ENCODE measurements at regions not wholly inside any gene's neighbourhood (a gene's known extent, or its start where the extent isn't known, plus 50 kb on each side); places are given as distances from the start of the nearest gene placed in this dataset.
"Not testable (repeated sequence)": the region's sequence is repeated elsewhere in the genome, so short reads cannot be mapped to it uniquely, and the experiment has no call there.

- H3K4me1 ChIP-seq (ENCODE audit: insufficient read depth, insufficient read length); H3K4me3 ChIP-seq (ENCODE audit: insufficient read length, low read depth); H3K9ac ChIP-seq (ENCODE audit: insufficient read length, low read depth); H3K36me3 ChIP-seq (ENCODE audit: insufficient read depth, insufficient read length, low read length); H3K27me3 ChIP-seq (ENCODE audit: insufficient read depth, insufficient read length); H3K9me3 ChIP-seq (ENCODE audit: insufficient read depth, low read length); DNase-seq (ENCODE audit: low read depth, low spot score): not testable (repeated sequence)
Measured at GRCh38 chr16:18201511-18201910, 135.0 kb downstream of the NPIPA8 start.

GRCh38 chr16:18192389-18192788 lies 144.1 kb downstream of the NPIPA8 start:
- H3K9ac ChIP-seq (ENCODE audit: insufficient read length, low read depth); H3K4me1 ChIP-seq (ENCODE audit: insufficient read depth, insufficient read length); H3K27me3 ChIP-seq (ENCODE audit: insufficient read depth, insufficient read length); H3K4me3 ChIP-seq (ENCODE audit: insufficient read length, low read depth); DNase-seq (ENCODE audit: low read depth, low spot score); H3K9me3 ChIP-seq (ENCODE audit: insufficient read depth, low read length); H3K36me3 ChIP-seq (ENCODE audit: insufficient read depth, insufficient read length, low read length): not testable (repeated sequence)

- not testable (repeated sequence) for H3K4me1 ChIP-seq (ENCODE audit: insufficient read depth, insufficient read length); DNase-seq (ENCODE audit: low read depth, low spot score); H3K9me3 ChIP-seq (ENCODE audit: insufficient read depth, low read length); H3K27me3 ChIP-seq (ENCODE audit: insufficient read depth, insufficient read length); H3K36me3 ChIP-seq (ENCODE audit: insufficient read depth, insufficient read length, low read length); H3K4me3 ChIP-seq (ENCODE audit: insufficient read length, low read depth); H3K9ac ChIP-seq (ENCODE audit: insufficient read length, low read depth)
Measured at GRCh38 chr16:18190179-18190578, 146.4 kb downstream of the NPIPA8 start.

GRCh38 chr16:18184755-18185154 lies 151.8 kb downstream of the NPIPA8 start:
- not testable (repeated sequence) for DNase-seq (ENCODE audit: low read depth, low spot score); H3K9me3 ChIP-seq (ENCODE audit: insufficient read depth, low read length); H3K36me3 ChIP-seq (ENCODE audit: insufficient read depth, insufficient read length, low read length); H3K4me1 ChIP-seq (ENCODE audit: insufficient read depth, insufficient read length); H3K27me3 ChIP-seq (ENCODE audit: insufficient read depth, insufficient read length); H3K4me3 ChIP-seq (ENCODE audit: insufficient read length, low read depth); H3K9ac ChIP-seq (ENCODE audit: insufficient read length, low read depth)

- H3K4me1 ChIP-seq (ENCODE audit: insufficient read depth, insufficient read length); H3K4me3 ChIP-seq (ENCODE audit: insufficient read length, low read depth); H3K27me3 ChIP-seq (ENCODE audit: insufficient read depth, insufficient read length); H3K9me3 ChIP-seq (ENCODE audit: insufficient read depth, low read length); H3K36me3 ChIP-seq (ENCODE audit: insufficient read depth, insufficient read length, low read length); H3K9ac ChIP-seq (ENCODE audit: insufficient read length, low read depth); DNase-seq (ENCODE audit: low read depth, low spot score): not testable (repeated sequence)
Measured at GRCh38 chr16:18181028-18181427, 155.5 kb downstream of the NPIPA8 start.

GRCh38 chr16:18173945-18174497 lies 162.5 kb downstream of the NPIPA8 start:
- not testable (repeated sequence) for H3K4me3 ChIP-seq (ENCODE audit: insufficient read length, low read depth); H3K9me3 ChIP-seq (ENCODE audit: insufficient read depth, low read length); H3K9ac ChIP-seq (ENCODE audit: insufficient read length, low read depth); H3K27me3 ChIP-seq (ENCODE audit: insufficient read depth, insufficient read length); DNase-seq (ENCODE audit: low read depth, low spot score); H3K36me3 ChIP-seq (ENCODE audit: insufficient read depth, insufficient read length, low read length); H3K4me1 ChIP-seq (ENCODE audit: insufficient read depth, insufficient read length)

GRCh38 chr16:18162293-18162692 lies 174.2 kb downstream of the NPIPA8 start:
- H3K9me3 ChIP-seq (ENCODE audit: insufficient read depth, low read length); H3K4me1 ChIP-seq (ENCODE audit: insufficient read depth, insufficient read length); H3K4me3 ChIP-seq (ENCODE audit: insufficient read length, low read depth); H3K9ac ChIP-seq (ENCODE audit: insufficient read length, low read depth); DNase-seq (ENCODE audit: low read depth, low spot score); H3K27me3 ChIP-seq (ENCODE audit: insufficient read depth, insufficient read length); H3K36me3 ChIP-seq (ENCODE audit: insufficient read depth, insufficient read length, low read length): not testable (repeated sequence)

- not testable (repeated sequence) for H3K9ac ChIP-seq (ENCODE audit: insufficient read length, low read depth); H3K4me3 ChIP-seq (ENCODE audit: insufficient read length, low read depth); DNase-seq (ENCODE audit: low read depth, low spot score); H3K27me3 ChIP-seq (ENCODE audit: insufficient read depth, insufficient read length); H3K36me3 ChIP-seq (ENCODE audit: insufficient read depth, insufficient read length, low read length); H3K9me3 ChIP-seq (ENCODE audit: insufficient read depth, low read length); H3K4me1 ChIP-seq (ENCODE audit: insufficient read depth, insufficient read length)
Measured at GRCh38 chr16:18161224-18161623, 175.3 kb downstream of the NPIPA8 start.

GRCh38 chr16:18159185-18159584 lies 177.4 kb downstream of the NPIPA8 start:
- not testable (repeated sequence) for H3K9me3 ChIP-seq (ENCODE audit: insufficient read depth, low read length); DNase-seq (ENCODE audit: low read depth, low spot score); H3K27me3 ChIP-seq (ENCODE audit: insufficient read depth, insufficient read length); H3K4me1 ChIP-seq (ENCODE audit: insufficient read depth, insufficient read length); H3K9ac ChIP-seq (ENCODE audit: insufficient read length, low read depth); H3K4me3 ChIP-seq (ENCODE audit: insufficient read length, low read depth); H3K36me3 ChIP-seq (ENCODE audit: insufficient read depth, insufficient read length, low read length)

GRCh38 chr16:18157854-18158253 lies 178.7 kb downstream of the NPIPA8 start:
- H3K4me3 ChIP-seq (ENCODE audit: insufficient read length, low read depth); H3K9ac ChIP-seq (ENCODE audit: insufficient read length, low read depth); DNase-seq (ENCODE audit: low read depth, low spot score); H3K4me1 ChIP-seq (ENCODE audit: insufficient read depth, insufficient read length); H3K36me3 ChIP-seq (ENCODE audit: insufficient read depth, insufficient read length, low read length); H3K27me3 ChIP-seq (ENCODE audit: insufficient read depth, insufficient read length); H3K9me3 ChIP-seq (ENCODE audit: insufficient read depth, low read length): not testable (repeated sequence)

- not testable (repeated sequence) for H3K9ac ChIP-seq (ENCODE audit: insufficient read length, low read depth); H3K4me1 ChIP-seq (ENCODE audit: insufficient read depth, insufficient read length); H3K27me3 ChIP-seq (ENCODE audit: insufficient read depth, insufficient read length); H3K9me3 ChIP-seq (ENCODE audit: insufficient read depth, low read length); DNase-seq (ENCODE audit: low read depth, low spot score); H3K36me3 ChIP-seq (ENCODE audit: insufficient read depth, insufficient read length, low read length); H3K4me3 ChIP-seq (ENCODE audit: insufficient read length, low read depth)
Measured at GRCh38 chr16:18152832-18153231, 183.7 kb downstream of the NPIPA8 start.

- H3K36me3 ChIP-seq (ENCODE audit: insufficient read depth, insufficient read length, low read length); H3K9me3 ChIP-seq (ENCODE audit: insufficient read depth, low read length); DNase-seq (ENCODE audit: low read depth, low spot score); H3K4me1 ChIP-seq (ENCODE audit: insufficient read depth, insufficient read length); H3K4me3 ChIP-seq (ENCODE audit: insufficient read length, low read depth); H3K9ac ChIP-seq (ENCODE audit: insufficient read length, low read depth); H3K27me3 ChIP-seq (ENCODE audit: insufficient read depth, insufficient read length): not testable (repeated sequence)
Measured at GRCh38 chr16:18148132-18148531, 188.4 kb downstream of the NPIPA8 start.
